ENCODE measurements at regions not wholly inside any gene's neighbourhood (a gene's known extent, or its start where the extent isn't known, plus 50 kb on each side); places are given as distances from the start of the nearest gene placed in this dataset.
A peak's percentile ranks its signal among the peaks of the same experiment; 100 is the strongest.

- H3K4me2 ChIP-seq (ENCODE audit: low read length) = no peak overlapping the region
- intact Hi-C loops (cut with micrococcal nuclease; ENCODE audit: unreplicated experiment) = no loop called here
Measured at GRCh38 chr13:40313269-40314200, 352.9 kb downstream of the FOXO1 start.

GRCh38 chr13:40315416-40316064 lies 350.9 kb downstream of the FOXO1 start:
- DNase-seq (ENCODE audit: low spot score) = peak; percentile 37
- Histone ChIP-seq H3K4me3 (ENCODE audit: low read depth, low read length, poor library complexity, severe bottlenecking) (no peak overlapping the region), H2AFZ (ENCODE audit: low read length) (peak overlapping the region; percentile 30; the same call in 1 of the 2 replicates), H3K9me3 (ENCODE audit: low read length) (no peaks in the 10 kb centered on the region), H3K27ac (ENCODE audit: low read depth, low read length, poor library complexity, severe bottlenecking) (no peak overlapping the region), H3K9me2 (ENCODE audit: insufficient read depth, low read length) (no peaks in the 10 kb centered on the region), H4K20me1 (ENCODE audit: insufficient read depth, low read length) (no peaks in the 10 kb centered on the region), H3K4me1 (ENCODE audit: insufficient read depth, low read length, poor library complexity, severe bottlenecking) (peaks cover 28% of the 10 kb centered on the region), H3K79me2 (ENCODE audit: insufficient read depth, low read depth, low read length) (no peaks in the 10 kb centered on the region), H3K4me2 (ENCODE audit: low read length) (peak overlapping the region; percentile 29; the same call in 1 of the 2 replicates), H3K36me3 (ENCODE audit: insufficient read depth, low read length) (no peaks in the 10 kb centered on the region)
- intact Hi-C loops (cut with micrococcal nuclease; ENCODE audit: unreplicated experiment) = no loop called here
- CTCF ChIA-PET (ENCODE audit: unreplicated experiment) = interaction anchor here (0.5 kb wide), 2 partner anchors 58 to 352 kb away, joined by 3 read pairs; no protein-coding TSS in a partner anchor
- no TSS peak for BruUV-seq (replicated peaks)
- no peak for TF ChIP-seq CTCF (conservative IDR thresholded peaks at IDR 0.05; ENCODE audit: low read length)
- no peak for TF ChIP-seq EZH2phosphoT487 (IDR thresholded peaks at IDR 0.05; ENCODE audit: borderline replicate concordance, low read depth, low read length)
- POLR2A ChIA-PET = interaction anchor here (0.5 kb wide), 1 partner anchor 431 kb away, joined by 3 read pairs; no protein-coding TSS in a partner anchor

More at GRCh38 chr13:40313269-40314200, 352.9 kb downstream of the FOXO1 start:
- H3K27ac ChIP-seq (ENCODE audit: low read depth, low read length, poor library complexity, severe bottlenecking) = no peak overlapping the region
- H3K79me2 ChIP-seq (ENCODE audit: insufficient read depth, low read depth, low read length) = no peaks in the 10 kb centered on the region
- no peaks in the 10 kb centered on the region for H3K9me2 ChIP-seq (ENCODE audit: insufficient read depth, low read length)
- H3K9me3 ChIP-seq (ENCODE audit: low read length) = no peaks in the 10 kb centered on the region
- ChIA-PET CTCF (ENCODE audit: unreplicated experiment) (no interaction called here), POLR2A (no interaction called here)
- H4K20me1 ChIP-seq (ENCODE audit: insufficient read depth, low read length) = no peaks in the 10 kb centered on the region
- no peak for TF ChIP-seq CTCF (conservative IDR thresholded peaks at IDR 0.05; ENCODE audit: low read length)
- no peak for TF ChIP-seq EZH2phosphoT487 (IDR thresholded peaks at IDR 0.05; ENCODE audit: borderline replicate concordance, low read depth, low read length)
- no peaks in the 10 kb centered on the region for H3K36me3 ChIP-seq (ENCODE audit: insufficient read depth, low read length)
- H2AFZ ChIP-seq (ENCODE audit: low read length) = no peak overlapping the region
- no peak for DNase-seq (ENCODE audit: low spot score)
- H3K4me1 ChIP-seq (ENCODE audit: insufficient read depth, low read length, poor library complexity, severe bottlenecking) = peaks cover 22% of the 10 kb centered on the region
- no peak overlapping the region for H3K4me3 ChIP-seq (ENCODE audit: low read depth, low read length, poor library complexity, severe bottlenecking)
- BruUV-seq (replicated peaks) = no TSS peak
